WTC11 (cell line): ENCODE measurements at regions not wholly inside any gene's neighbourhood (a gene's known extent, or its start where the extent isn't known, plus 50 kb on each side); places are given as distances from the start of the nearest gene placed in this dataset.

ENCODE experiments used
- ATAC-seq: fragments of 200-7000 bp; cut with Tn5 transposase; 2 replicates; pipeline ENCODE4 v1.10.0; 2021; ENCODE audit warnings: mild to moderate bottlenecking, moderate library complexity
- CTCF ChIA-PET: fragments of 300-600 bp; sonication (Branson Sonifier 250); formaldehyde crosslinking; loops from one replicate; lab custom pipeline; 2021; ENCODE audit warnings: antibody characterized with exemption; lab: Charles Lee
- POLR2A ChIA-PET: fragments of 350-600 bp; sonication (Branson Sonifier 250); formaldehyde crosslinking; loops from one replicate; lab custom pipeline; 2021; ENCODE audit warnings: antibody characterized with exemption; lab: Charles Lee
- DNase-seq: peaks from one replicate; pipeline ENCODE4 v3.0.0; 2021; ENCODE audit warnings: low spot score
- H3K27ac Mint-ChIP-seq: 2 replicates; pipeline ENCODE4 v1.8.0; 2021; ENCODE audit warnings: mixed read lengths
- H3K27me3 Mint-ChIP-seq: 2 replicates; pipeline ENCODE4 v1.8.0; 2021; ENCODE audit warnings: low read depth, mild to moderate bottlenecking, moderate library complexity, mixed read lengths
- H3K36me3 Mint-ChIP-seq: 2 replicates; pipeline ENCODE4 v1.8.0; 2021; ENCODE audit warnings: mixed read lengths
- H3K4me1 Mint-ChIP-seq: 2 replicates; pipeline ENCODE4 v1.8.0; 2022; ENCODE audit warnings: mixed read lengths
- H3K4me3 Mint-ChIP-seq: 2 replicates; pipeline ENCODE4 v1.8.0; 2021; ENCODE audit warnings: mild to moderate bottlenecking, moderate library complexity, mixed read lengths
- H3K9me3 Mint-ChIP-seq: 2 replicates; pipeline ENCODE4 v1.8.0; 2021; ENCODE audit warnings: mixed read lengths
- ARID4B ChIP-seq: sonication (generic); formaldehyde crosslinking; IDR thresholded peaks from 2 replicates; pipeline ENCODE4 v1.8.0; 2023; ENCODE audit warnings: missing genetic modification reagents, mild to moderate bottlenecking, borderline replicate concordance
- ATF3 ChIP-seq: sonication (generic); formaldehyde crosslinking; conservative IDR thresholded peaks from 2 replicates; pipeline ENCODE4 v1.8.1; 2022; ENCODE audit warnings: mild to moderate bottlenecking, missing genetic modification reagents
- CBFB ChIP-seq: sonication (generic); formaldehyde crosslinking; IDR thresholded peaks from 2 replicates; pipeline ENCODE4 v1.8.1; 2022; ENCODE audit warnings: mild to moderate bottlenecking, low read depth, missing genetic modification reagents
- E2F1 ChIP-seq: sonication (generic); formaldehyde crosslinking; IDR thresholded peaks from 2 replicates; pipeline ENCODE4 v1.8.0; 2022; ENCODE audit warnings: mild to moderate bottlenecking, missing genetic modification reagents
- ELF4 ChIP-seq: sonication (generic); formaldehyde crosslinking; IDR thresholded peaks from 2 replicates; pipeline ENCODE4 v1.8.1; 2022; ENCODE audit warnings: low read depth, mild to moderate bottlenecking, moderate library complexity, missing genetic modification reagents
- ERG ChIP-seq: fragments of 250-450 bp; sonication (Bioruptor Pico); IDR thresholded peaks from 2 replicates; pipeline ENCODE4 v1.8.0; 2021; ENCODE audit warnings: mild to moderate bottlenecking
- FOXK1 ChIP-seq: sonication (generic); formaldehyde crosslinking; IDR thresholded peaks from 2 replicates; pipeline ENCODE4 v1.8.0; 2022; ENCODE audit warnings: mild to moderate bottlenecking, moderate library complexity, missing genetic modification reagents
- GTF2I ChIP-seq: fragments of 250-450 bp; sonication (Bioruptor Pico); conservative IDR thresholded peaks from 2 replicates; pipeline ENCODE4 v1.4.0; 2021; ENCODE audit warnings: mild to moderate bottlenecking
- JAZF1 ChIP-seq: fragments of 250-450 bp; sonication (Bioruptor Pico); IDR thresholded peaks from 2 replicates; pipeline ENCODE4 v1.9.0; 2021; ENCODE audit warnings: moderate library complexity, mild to moderate bottlenecking, inconsistent platforms
- KAT7 ChIP-seq: sonication (generic); formaldehyde crosslinking; IDR thresholded peaks from 2 replicates; pipeline ENCODE4 v1.8.1; 2023; ENCODE audit warnings: missing genetic modification reagents, mild to moderate bottlenecking, borderline replicate concordance
- OVOL2 ChIP-seq: fragments of 250-450 bp; sonication (Bioruptor Pico); IDR thresholded peaks from 2 replicates; pipeline ENCODE4 v1.9.0; 2021; ENCODE audit warnings: mild to moderate bottlenecking, borderline replicate concordance
- PRDM15 ChIP-seq: sonication (generic); formaldehyde crosslinking; IDR thresholded peaks from 2 replicates; pipeline ENCODE4 v1.8.0; 2022; ENCODE audit warnings: missing genetic modification reagents
- SMAD3 ChIP-seq: sonication (generic); formaldehyde crosslinking; IDR thresholded peaks from 2 replicates; pipeline ENCODE4 v1.8.0; 2022; ENCODE audit warnings: missing genetic modification reagents, mild to moderate bottlenecking, borderline replicate concordance
- SMAD4 ChIP-seq: sonication (generic); formaldehyde crosslinking; IDR thresholded peaks from 2 replicates; pipeline ENCODE4 v1.8.0; 2022; ENCODE audit warnings: mild to moderate bottlenecking, missing genetic modification reagents
- TP53 ChIP-seq: sonication (generic); formaldehyde crosslinking; IDR thresholded peaks from 2 replicates; pipeline ENCODE4 v1.8.1; 2023; ENCODE audit warnings: mild to moderate bottlenecking, missing genetic modification reagents
- USF1 ChIP-seq: sonication (generic); formaldehyde crosslinking; IDR thresholded peaks from 2 replicates; pipeline ENCODE4 v1.8.0; 2022; ENCODE audit warnings: mild to moderate bottlenecking, missing genetic modification reagents
- ZNF317 ChIP-seq: sonication (generic); formaldehyde crosslinking; IDR thresholded peaks from 2 replicates; pipeline ENCODE4 v1.8.1; 2023; ENCODE audit warnings: low read depth, mild to moderate bottlenecking, moderate library complexity, missing genetic modification reagents, borderline replicate concordance
- ZNF423 ChIP-seq: fragments of 250-450 bp; sonication (Bioruptor Pico); IDR thresholded peaks from 2 replicates; pipeline ENCODE4 v2.1.2; 2022; ENCODE audit warnings: mild to moderate bottlenecking, moderate library complexity
- ZNF425 ChIP-seq: fragments of 250-450 bp; sonication (Bioruptor Pico); conservative IDR thresholded peaks from 2 replicates; pipeline ENCODE4 v1.9.0; 2021; ENCODE audit warnings: mild to moderate bottlenecking

GRCh38 chr12:13538136-13538535 is 341.6 kb downstream of the EMP1 start:
- Mint-ChIP-seq H3K4me3 (no peak overlapping the region), H3K27me3 (no peaks in the 10 kb centered on the region), H3K4me1 (peaks cover 25% of the 10 kb centered on the region)
- DNase-seq (no peak), ATAC-seq (no peak)
- POLR2A ChIA-PET: no interaction called here
- CTCF ChIA-PET: interaction anchor here (1.1 to 2.6 kb wide), 3 partner anchors 176 to 514 kb away, joined by 3 to 8 read pairs (median 4); no protein-coding TSS in a partner anchor
- no peak for TF ChIP-seq ARID4B (CRISPR knock-in tag)
- TF ChIP-seq SMAD4 (CRISPR knock-in tag): no peak
- TF ChIP-seq OVOL2 (CRISPR knock-in tag): no peak
- TF ChIP-seq CBFB: no peak
- TF ChIP-seq KAT7 (CRISPR knock-in tag): no peak
- TF ChIP-seq PRDM15: no peak
- TF ChIP-seq ZNF317 (CRISPR knock-in tag): no peak
- TF ChIP-seq GTF2I: no peak
- TF ChIP-seq USF1 (CRISPR knock-in tag): no peak
- TF ChIP-seq ATF3: no peak
- no peak for TF ChIP-seq SMAD3 (CRISPR knock-in tag)
- TF ChIP-seq TP53: no peak
- no peak for TF ChIP-seq ZNF423 (CRISPR knock-in tag)
- TF ChIP-seq JAZF1 (CRISPR knock-in tag): no peak
- no peak for TF ChIP-seq ELF4
- no peak for TF ChIP-seq ZNF425
- no peak for TF ChIP-seq ERG (CRISPR knock-in tag)
- TF ChIP-seq E2F1 (CRISPR knock-in tag): no peak
- no peak for TF ChIP-seq FOXK1 (CRISPR knock-in tag)
- TF ChIP-seq, all 79 proteins: peak for 0
- Mint-ChIP-seq H3K27ac (no peak overlapping the region), H3K9me3 (no peaks in the 10 kb centered on the region), H3K36me3 (no peaks in the 10 kb centered on the region)
